ENCODE measurements at regions not wholly inside any gene's neighbourhood (a gene's known extent, or its start where the extent isn't known, plus 50 kb on each side); places are given as distances from the start of the nearest gene placed in this dataset.

DNA sequence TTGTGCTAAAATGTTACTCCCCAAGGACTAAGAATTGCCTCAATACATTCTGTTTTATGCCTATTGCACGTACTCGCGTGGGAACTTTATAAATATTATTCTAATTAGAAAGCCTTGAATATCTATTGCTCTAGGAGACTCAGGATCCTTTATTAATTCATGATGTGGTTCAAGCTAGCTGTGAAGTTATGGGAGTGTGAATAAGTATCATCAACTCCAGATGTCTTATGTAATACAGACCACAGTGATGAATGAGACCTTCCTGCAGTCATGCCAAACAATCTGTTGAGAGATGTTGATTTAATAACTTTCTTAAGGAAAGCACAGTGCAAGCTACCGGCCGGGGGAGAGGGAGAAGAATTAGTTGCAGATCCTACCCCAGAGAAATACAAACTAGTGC is 519.2 kb upstream of the ZP4 start:
- no peak for DNase-seq (ENCODE audit: low spot score in 2 of 2, unreplicated experiment in 2 of 2)
- no peaks in the 10 kb centered on the region for H3K36me3 Mint-ChIP-seq
- H3K9me3 Mint-ChIP-seq = no peaks in the 10 kb centered on the region
- TF ChIP-seq, protein P1, sequence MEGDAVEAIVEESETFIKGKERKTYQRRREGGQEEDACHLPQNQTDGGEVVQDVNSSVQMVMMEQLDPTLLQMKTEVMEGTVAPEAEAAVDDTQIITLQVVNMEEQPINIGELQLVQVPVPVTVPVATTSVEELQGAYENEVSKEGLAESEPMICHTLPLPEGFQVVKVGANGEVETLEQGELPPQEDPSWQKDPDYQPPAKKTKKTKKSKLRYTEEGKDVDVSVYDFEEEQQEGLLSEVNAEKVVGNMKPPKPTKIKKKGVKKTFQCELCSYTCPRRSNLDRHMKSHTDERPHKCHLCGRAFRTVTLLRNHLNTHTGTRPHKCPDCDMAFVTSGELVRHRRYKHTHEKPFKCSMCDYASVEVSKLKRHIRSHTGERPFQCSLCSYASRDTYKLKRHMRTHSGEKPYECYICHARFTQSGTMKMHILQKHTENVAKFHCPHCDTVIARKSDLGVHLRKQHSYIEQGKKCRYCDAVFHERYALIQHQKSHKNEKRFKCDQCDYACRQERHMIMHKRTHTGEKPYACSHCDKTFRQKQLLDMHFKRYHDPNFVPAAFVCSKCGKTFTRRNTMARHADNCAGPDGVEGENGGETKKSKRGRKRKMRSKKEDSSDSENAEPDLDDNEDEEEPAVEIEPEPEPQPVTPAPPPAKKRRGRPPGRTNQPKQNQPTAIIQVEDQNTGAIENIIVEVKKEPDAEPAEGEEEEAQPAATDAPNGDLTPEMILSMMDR (IDR thresholded peaks at IDR 0.05; ENCODE audit: unreplicated experiment) = no peak
- no peak overlapping the region for H3K27ac Mint-ChIP-seq
- H3K27me3 Mint-ChIP-seq (ENCODE audit: low read depth) = no peaks in the 10 kb centered on the region
- no peaks in the 10 kb centered on the region for H3K4me1 Mint-ChIP-seq
- no peak overlapping the region for H3K4me3 Mint-ChIP-seq

DNA sequence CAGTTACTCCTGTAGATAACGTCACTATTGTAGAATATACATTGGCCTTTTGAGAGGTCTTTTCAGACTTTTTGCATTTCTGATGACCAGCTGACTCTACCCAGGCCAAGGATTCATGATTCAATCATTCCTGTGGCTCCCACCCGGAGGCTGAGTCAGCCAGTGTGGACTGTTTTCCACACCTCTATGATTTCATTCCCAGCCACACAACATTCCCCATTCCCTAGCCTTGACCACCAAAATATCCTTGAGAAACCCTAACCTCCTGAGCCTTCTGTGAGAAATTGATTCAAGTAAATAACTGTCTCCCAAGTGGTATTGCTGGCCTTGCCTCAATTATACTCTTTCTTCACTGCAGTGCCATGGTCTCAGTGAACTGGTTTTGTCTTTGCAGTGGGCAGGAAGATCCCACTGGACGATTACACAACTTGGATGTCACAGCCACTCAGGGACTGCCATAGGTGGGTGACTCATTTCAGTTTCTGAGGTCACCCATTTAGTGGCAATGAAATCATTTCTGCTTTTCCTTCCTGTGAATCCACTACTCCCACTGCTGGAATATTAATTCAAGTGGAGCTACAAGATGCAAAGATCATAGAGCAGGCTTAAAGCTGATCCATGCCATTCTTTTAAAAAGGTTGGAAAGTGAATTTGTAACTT is 518.6 kb upstream of the ZP4 start:
- TF ChIP-seq, protein P1 (IDR thresholded peaks at IDR 0.05; ENCODE audit: unreplicated experiment) = no peak
- H3K9me3 Mint-ChIP-seq = no peaks in the 10 kb centered on the region
- H3K4me1 Mint-ChIP-seq = no peaks in the 10 kb centered on the region
- no peak for DNase-seq (ENCODE audit: low spot score in 2 of 2, unreplicated experiment in 2 of 2)
- no peak overlapping the region for H3K27ac Mint-ChIP-seq
- no peaks in the 10 kb centered on the region for H3K27me3 Mint-ChIP-seq (ENCODE audit: low read depth)
- no peaks in the 10 kb centered on the region for H3K36me3 Mint-ChIP-seq
- H3K4me3 Mint-ChIP-seq = no peak overlapping the region

DNA sequence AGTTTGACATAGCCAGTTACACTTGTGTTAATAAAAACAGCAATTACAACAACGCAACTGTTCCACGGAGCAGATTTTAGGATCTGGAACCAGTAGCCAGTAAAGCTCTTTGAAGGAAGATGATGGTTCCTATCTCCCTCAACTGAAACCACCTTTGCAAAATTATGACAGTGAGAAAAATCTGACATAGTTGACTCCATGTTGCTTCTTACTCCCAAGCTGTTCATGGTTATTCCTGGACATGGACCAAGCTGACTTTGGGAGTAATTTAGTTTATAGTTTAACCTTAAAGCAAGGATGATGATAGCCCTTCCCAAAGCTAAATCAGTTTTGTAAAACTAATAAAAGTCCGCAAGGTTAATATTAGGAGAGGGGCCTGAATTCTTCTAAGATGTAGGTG is 518.0 kb upstream of the ZP4 start:
- no peaks in the 10 kb centered on the region for H3K9me3 Mint-ChIP-seq
- H3K4me3 Mint-ChIP-seq = no peak overlapping the region
- no peak overlapping the region for H3K27ac Mint-ChIP-seq
- H3K36me3 Mint-ChIP-seq = no peaks in the 10 kb centered on the region
- no peak for DNase-seq (ENCODE audit: low spot score in 2 of 2, unreplicated experiment in 2 of 2)
- no peaks in the 10 kb centered on the region for H3K4me1 Mint-ChIP-seq
- H3K27me3 Mint-ChIP-seq (ENCODE audit: low read depth) = no peaks in the 10 kb centered on the region
- TF ChIP-seq, protein P1 (IDR thresholded peaks at IDR 0.05; ENCODE audit: unreplicated experiment) = no peak

DNA sequence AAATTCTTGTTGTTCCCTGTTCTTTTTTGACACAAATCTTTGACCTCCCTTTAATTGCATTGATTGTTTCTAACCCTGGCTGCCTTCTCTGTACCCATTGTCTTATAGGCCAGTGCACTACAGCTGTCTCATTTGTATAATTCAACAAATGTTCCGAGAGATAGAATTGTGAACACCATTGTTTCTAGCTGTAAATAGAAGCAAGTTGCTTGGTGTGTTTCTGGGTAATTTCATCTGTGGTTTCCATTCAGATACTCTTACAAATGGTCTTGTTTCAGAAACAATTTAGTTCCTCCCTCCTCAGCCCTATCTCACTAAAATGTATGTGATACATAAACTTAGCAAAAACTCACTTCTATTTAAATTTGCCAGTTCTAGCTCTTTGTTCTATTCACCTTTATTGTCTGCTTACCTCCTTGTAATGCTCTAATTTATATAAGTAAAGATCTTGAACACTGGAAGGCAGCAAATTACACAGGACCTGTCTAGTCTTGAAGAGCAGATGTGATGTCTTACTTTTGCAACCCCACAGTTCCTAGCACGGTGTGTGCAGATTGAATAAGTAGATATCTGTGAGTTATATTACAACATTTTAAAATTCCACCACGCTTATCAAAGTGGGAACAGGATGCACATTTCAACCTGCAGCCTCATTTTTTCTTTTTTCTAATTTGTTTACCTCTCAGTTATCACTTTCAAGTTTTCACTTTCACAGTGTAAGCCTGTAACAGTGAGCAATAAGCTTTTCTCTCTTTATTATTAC is 515.6 kb upstream of the ZP4 start:
- Mint-ChIP-seq H3K27me3 (ENCODE audit: low read depth) (no peaks in the 10 kb centered on the region), H3K4me3 (no peak overlapping the region), H3K36me3 (no peaks in the 10 kb centered on the region), H3K27ac (no peak overlapping the region), H3K9me3 (no peaks in the 10 kb centered on the region), H3K4me1 (no peaks in the 10 kb centered on the region)
- DNase-seq (ENCODE audit: low spot score in 2 of 2, unreplicated experiment in 2 of 2) = no peak
- TF ChIP-seq, protein P1 (IDR thresholded peaks at IDR 0.05; ENCODE audit: unreplicated experiment) = no peak

DNA sequence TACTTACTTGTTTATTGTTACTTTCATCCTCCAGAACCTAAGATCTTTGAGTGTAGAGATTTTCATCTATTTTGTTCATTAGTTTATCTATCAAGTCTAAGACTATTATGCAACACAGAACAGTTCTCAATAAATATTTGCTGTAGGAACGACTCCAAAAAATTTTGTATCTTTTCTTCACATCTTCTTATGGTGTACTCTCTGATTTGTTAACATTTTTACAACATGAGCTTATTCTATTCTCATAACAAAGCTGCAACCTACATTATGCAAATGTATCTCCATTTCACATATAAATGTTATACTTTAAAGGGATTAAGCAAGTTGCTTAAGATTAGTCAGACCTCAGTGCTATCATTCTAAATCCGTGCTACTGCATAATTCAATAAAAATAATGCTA is 514.2 kb upstream of the ZP4 start:
- H3K4me3 Mint-ChIP-seq = no peak overlapping the region
- H3K27me3 Mint-ChIP-seq (ENCODE audit: low read depth) = no peaks in the 10 kb centered on the region
- no peak overlapping the region for H3K27ac Mint-ChIP-seq
- DNase-seq (ENCODE audit: low spot score in 2 of 2, unreplicated experiment in 2 of 2) = no peak
- no peaks in the 10 kb centered on the region for H3K36me3 Mint-ChIP-seq
- TF ChIP-seq, protein P1 (IDR thresholded peaks at IDR 0.05; ENCODE audit: unreplicated experiment) = no peak
- no peaks in the 10 kb centered on the region for H3K4me1 Mint-ChIP-seq
- H3K9me3 Mint-ChIP-seq = no peaks in the 10 kb centered on the region

Measured in mesothelial cell of epicardium (in vitro differentiated cells).